IMR-90 (cell line): ENCODE measurements at regions not wholly inside any gene's neighbourhood (a gene's known extent, or its start where the extent isn't known, plus 50 kb on each side); places are given as distances from the start of the nearest gene placed in this dataset.

ENCODE experiments used
- ATAC-seq: fragments of 200-7000 bp; cut with Tn5 transposase; 2 replicates; pipeline ENCODE4 v1.9.1; 2020; ENCODE audit warnings: low read depth, mild to moderate bottlenecking, moderate library complexity
- BruUV-seq: library from RNA; stranded (reverse); fragments of 400-500 nt; replicated peaks from 2 replicates; lab custom pipeline; 2021; lab: Mats Ljungman, UMichigan
- CTCF ChIA-PET: fragments of 300-600 bp; formaldehyde crosslinking; extraction: SDS; loops from one replicate; lab custom pipeline; 2021; ENCODE audit warnings: antibody characterized with exemption; lab: Yijun Ruan, JAX
- POLR2A ChIA-PET: fragments of 300-600 bp; sonication (Branson Sonifier 250); formaldehyde crosslinking; loops from one replicate; lab custom pipeline; 2022; ENCODE audit warnings: antibody characterized with exemption; ENCODE audit not compliant: unreplicated experiment; lab: Charles Lee
- DNase-seq: peaks from one replicate; pipeline ENCODE4 v3.0.0; 2013
- H2AFZ ChIP-seq: replicated peaks from 2 replicates; pipeline ENCODE3; 2013; ENCODE audit warnings: low read length, mild to moderate bottlenecking; ENCODE audit not compliant: poor library complexity
- H2AK5ac ChIP-seq: 2 replicates; pipeline ENCODE4 v1.6.1; 2013; ENCODE audit warnings: low read depth, low read length, inconsistent platforms
- H2AK9ac ChIP-seq: replicated peaks from 2 replicates; pipeline ENCODE3; 2013; ENCODE audit warnings: mild to moderate bottlenecking, low read depth, low read length, moderate library complexity; ENCODE audit not compliant: poor library complexity
- H2BK120ac ChIP-seq: 2 replicates; pipeline ENCODE4 v1.6.1; 2013; ENCODE audit warnings: low read depth, low read length, inconsistent platforms
- H2BK15ac ChIP-seq: 3 replicates; pipeline ENCODE4 v1.6.1; 2013; ENCODE audit warnings: low read depth, low read length, inconsistent platforms
- H2BK20ac ChIP-seq: 2 replicates; pipeline ENCODE4 v1.6.1; 2013; ENCODE audit warnings: low read depth, mild to moderate bottlenecking, inconsistent platforms, low read length, moderate library complexity
- H2BK5ac ChIP-seq: 2 replicates; pipeline ENCODE4 v1.6.1; 2013; ENCODE audit warnings: mild to moderate bottlenecking, low read depth, low read length, inconsistent platforms; ENCODE audit not compliant: poor library complexity, severe bottlenecking
- H3K14ac ChIP-seq: replicated peaks from 2 replicates; pipeline ENCODE4 v1.6.1; 2013; ENCODE audit warnings: low read depth, low read length, inconsistent platforms
- H3K18ac ChIP-seq: 2 replicates; pipeline ENCODE4 v1.6.1; 2013; ENCODE audit warnings: low read depth, low read length, control low read depth
- H3K23ac ChIP-seq: 2 replicates; pipeline ENCODE4 v1.6.1; 2013; ENCODE audit warnings: low read depth, low read length, inconsistent platforms
- H3K27ac ChIP-seq: 2 replicates; pipeline ENCODE4 v1.5.1; 2013; ENCODE audit warnings: mild to moderate bottlenecking, control low read depth, low read length; ENCODE audit not compliant: insufficient read depth
- H3K27me3 ChIP-seq: 2 replicates; pipeline ENCODE4 v1.6.1; 2013; ENCODE audit warnings: low read length; ENCODE audit not compliant: control insufficient read depth, insufficient read depth
- H3K36me3 ChIP-seq: 2 replicates; pipeline ENCODE4 v1.6.1; 2013; ENCODE audit warnings: low read length, mixed read lengths; ENCODE audit not compliant: control insufficient read depth, insufficient read depth
- H3K4ac ChIP-seq: 2 replicates; pipeline ENCODE4 v1.6.1; 2013; ENCODE audit warnings: low read depth, low read length, inconsistent platforms
- H3K4me1 ChIP-seq: 2 replicates; pipeline ENCODE4 v1.6.1; 2013; ENCODE audit warnings: low read length, mixed read lengths; ENCODE audit not compliant: control insufficient read depth, insufficient read depth
- H3K4me2 ChIP-seq: 2 replicates; pipeline ENCODE4 v1.6.1; 2013; ENCODE audit warnings: low read depth, mild to moderate bottlenecking, control low read depth, low read length, moderate library complexity
- H3K4me3 ChIP-seq: 2 replicates; pipeline ENCODE4 v1.5.1; 2013; ENCODE audit warnings: low read depth, mild to moderate bottlenecking, control low read depth, low read length, moderate library complexity; ENCODE audit not compliant: insufficient read depth
- H3K56ac ChIP-seq: 2 replicates; pipeline ENCODE4 v1.6.1; 2013; ENCODE audit warnings: low read length, inconsistent platforms; ENCODE audit not compliant: insufficient read depth; ENCODE audit errors: extremely low read depth
- H3K79me1 ChIP-seq, 2 experiments: 2 replicates each; pipeline ENCODE4 v1.6.1; 2013; ENCODE audit warnings: low read length in 2 of 2, inconsistent platforms in 1 of 2, low read depth in 1 of 2
- H3K9ac ChIP-seq: 2 replicates; pipeline ENCODE4 v1.6.1; 2013; ENCODE audit warnings: low read depth, low read length, control low read depth
- H3K9me1 ChIP-seq: 2 replicates; pipeline ENCODE4 v1.6.1; 2013; ENCODE audit warnings: low read length, inconsistent platforms; ENCODE audit not compliant: insufficient read depth
- H3K9me3 ChIP-seq: 2 replicates; pipeline ENCODE4 v1.6.1; 2013; ENCODE audit warnings: low read length; ENCODE audit not compliant: control insufficient read depth, insufficient read depth
- H4K20me1 ChIP-seq: 2 replicates; pipeline ENCODE4 v1.6.1; 2013; ENCODE audit warnings: low read length, inconsistent platforms; ENCODE audit not compliant: insufficient read depth
- H4K5ac ChIP-seq: 2 replicates; pipeline ENCODE4 v1.6.1; 2013; ENCODE audit warnings: mild to moderate bottlenecking, low read depth, low read length, control low read depth
- H4K8ac ChIP-seq, 2 experiments: 2 replicates each; pipeline ENCODE4 v1.6.1; 2013; ENCODE audit warnings: low read depth in 2 of 2, low read length in 2 of 2, control low read depth in 1 of 2, inconsistent platforms in 1 of 2
- H4K91ac ChIP-seq: 2 replicates; pipeline ENCODE4 v1.6.1; 2013; ENCODE audit warnings: low read depth, low read length, inconsistent platforms; ENCODE audit not compliant: insufficient read depth
- BHLHE40 ChIP-seq: fragments of 150-350 bp; IDR thresholded peaks from 2 replicates; pipeline ENCODE4 v1.6.1; 2016; ENCODE audit warnings: mild to moderate bottlenecking, low read depth, low read length
- CEBPB ChIP-seq: IDR thresholded peaks from 2 replicates; pipeline ENCODE4 v1.6.1; 2012; ENCODE audit warnings: low read depth, low read length, improper control_type of control experiment
- CHD1 ChIP-seq: IDR thresholded peaks from 2 replicates; pipeline ENCODE4 v1.6.1; 2012; ENCODE audit warnings: low read depth, low read length, improper control_type of control experiment
- CTCF ChIP-seq: conservative IDR thresholded peaks from 2 replicates; pipeline ENCODE4 v1.5.1; 2012; ENCODE audit warnings: mild to moderate bottlenecking, low read depth, low read length, improper control_type of control experiment
- ELK1 ChIP-seq: fragments of 150-350 bp; IDR thresholded peaks from 2 replicates; pipeline ENCODE4 v1.6.1; 2016; ENCODE audit warnings: low read depth, mild to moderate bottlenecking, low read length, moderate library complexity, borderline replicate concordance
- FOS ChIP-seq: fragments of 150-350 bp; IDR thresholded peaks from 2 replicates; pipeline ENCODE4 v1.6.1; 2016; ENCODE audit warnings: low read depth, low read length
- MAFK ChIP-seq: IDR thresholded peaks from 2 replicates; pipeline ENCODE4 v1.6.1; 2012; ENCODE audit warnings: low read depth, low read length, improper control_type of control experiment
- MAZ ChIP-seq: IDR thresholded peaks from 2 replicates; pipeline ENCODE4 v1.6.1; 2012; ENCODE audit warnings: low read depth, mild to moderate bottlenecking, low read length, improper control_type of control experiment, moderate library complexity, borderline replicate concordance
- MXI1 ChIP-seq: IDR thresholded peaks from 2 replicates; pipeline ENCODE4 v1.6.1; 2012; ENCODE audit warnings: low read depth, mild to moderate bottlenecking, low read length, moderate library complexity, borderline replicate concordance
- NFE2L2 ChIP-seq: fragments of 150-350 bp; IDR thresholded peaks from 2 replicates; pipeline ENCODE4 v1.6.1; 2016; ENCODE audit warnings: low read depth, mild to moderate bottlenecking, low read length
- POLR2A ChIP-seq: IDR thresholded peaks from 2 replicates; pipeline ENCODE4 v1.6.1; 2012; ENCODE audit warnings: mild to moderate bottlenecking, low read depth, low read length
- RAD21 ChIP-seq: IDR thresholded peaks from 2 replicates; pipeline ENCODE4 v1.6.1; 2012; ENCODE audit warnings: low read length, improper control_type of control experiment
- RCOR1 ChIP-seq: IDR thresholded peaks from 2 replicates; pipeline ENCODE4 v1.6.1; 2012; ENCODE audit warnings: mild to moderate bottlenecking, low read length, improper control_type of control experiment; ENCODE audit not compliant: insufficient replicate concordance
- RFX5 ChIP-seq: IDR thresholded peaks from 2 replicates; pipeline ENCODE4 v1.8.0; 2012; ENCODE audit warnings: low read depth, mild to moderate bottlenecking, low read length, moderate library complexity
- SMC3 ChIP-seq: fragments of 150-350 bp; IDR thresholded peaks from 2 replicates; pipeline ENCODE4 v1.6.1; 2016; ENCODE audit warnings: low read depth, mild to moderate bottlenecking, antibody characterized with exemption, low read length, moderate library complexity
- USF2 ChIP-seq: fragments of 150-350 bp; IDR thresholded peaks from 2 replicates; pipeline ENCODE4 v1.6.1; 2017; ENCODE audit warnings: mild to moderate bottlenecking, antibody characterized with exemption, low read length, low read depth
- WGBS, 2 experiments: methylation state at CpG; one replicate each; pipeline versions ENCODE4 v1.1.5 to v1.1.7; 2013; ENCODE audit warnings: missing lambda C conversion rate in 2 of 2; ENCODE audit not compliant: insufficient read length in 1 of 2; ENCODE audit errors: extremely low coverage in 2 of 2; 5-methylcytosine and 5-hydroxymethylcytosine counted together
- dilution Hi-C: fragments of 300-500 bp; cut with HindIII; formaldehyde crosslinking; loops from one replicate; pipeline ENCODE4 v1.14.3; 2018; ENCODE audit warnings: low sequenced_read_pairs; ENCODE audit not compliant: unreplicated experiment
- in situ Hi-C: fragments of 300-500 bp; cut with MboI; formaldehyde crosslinking; loops from 3 replicates; pipeline ENCODE4 v1.14.3; 2019; ENCODE audit warnings: low sequenced_read_pairs, inconsistent platforms, mixed read lengths
- intact Hi-C: fragments of 100-400 bp; cut with micrococcal nuclease; formaldehyde crosslinking; loops from 2 replicates; pipeline ENCODE4 v1.10.0; 2022

GRCh38 chr5:135223404-135223803 lies 175.6 kb downstream of the MACROH2A1 start:
- Histone ChIP-seq H3K9me3 (no peaks in the 10 kb centered on the region), H3K18ac (no peak overlapping the region), H2AK9ac (no peak overlapping the region), H3K4me1 (peaks cover 2% of the 10 kb centered on the region; the same call in 1 of the 2 replicates), H3K4ac (no peak overlapping the region), H4K5ac (no peak overlapping the region), H3K9me1 (peaks cover 4% of the 10 kb centered on the region; the same call in 1 of the 2 replicates), H3K9ac (no peak overlapping the region), H3K36me3 (no peaks in the 10 kb centered on the region), H3K4me2 (no peak overlapping the region), H3K14ac (no peak overlapping the region), H3K4me3 (no peak overlapping the region), H4K91ac (no peak overlapping the region), H3K79me1 (peaks cover 0 to 4% of the 10 kb centered on the region in 2 experiments; a peak in 1 of 4 replicates), H2BK5ac (no peak overlapping the region), H2BK15ac (no peak overlapping the region), H3K27me3 (peaks cover 5% of the 10 kb centered on the region; the same call in 1 of the 2 replicates), H3K23ac (no peak overlapping the region), H3K27ac (no peak overlapping the region), H4K20me1 (no peaks in the 10 kb centered on the region), H4K8ac (no peak overlapping the region), H2AFZ (no peak overlapping the region), H2AK5ac (no peak overlapping the region), H2BK20ac (no peak overlapping the region), H2BK120ac (no peak overlapping the region), H3K56ac (no peak overlapping the region)
- no TSS peak for BruUV-seq
- ChIA-PET POLR2A (no interaction called here), CTCF (no interaction called here)
- dilution Hi-C loops (no loop called here), in situ Hi-C loops (no loop called here), intact Hi-C loops (no loop called here)
- no peak for ATAC-seq
- no peak for DNase-seq
- TF ChIP-seq POLR2A (no peak), FOS (no peak), MAFK (no peak), USF2 (no peak), CTCF (no peak), ELK1 (no peak), RAD21 (no peak), SMC3 (no peak), RFX5 (no peak), MXI1 (no peak), BHLHE40 (no peak), MAZ (no peak), CHD1 (no peak), RCOR1 (no peak), NFE2L2 (no peak), CEBPB (no peak)
- WGBS, 2 experiments, result no CpG with 5 or more reads among the region's 2 CpGs
